HG02588 (cell line): ENCODE measurements at regions not wholly inside any gene's neighbourhood (a gene's known extent, or its start where the extent isn't known, plus 50 kb on each side); places are given as distances from the start of the nearest gene placed in this dataset.

ENCODE experiments used
- ATAC-seq: cut with Tn5 transposase; IDR thresholded peaks from one replicate; pipeline ENCODE4 v1.9.1; 2021; ENCODE audit warnings: mild to moderate bottlenecking, moderate library complexity; ENCODE audit not compliant: unreplicated experiment

DNA sequence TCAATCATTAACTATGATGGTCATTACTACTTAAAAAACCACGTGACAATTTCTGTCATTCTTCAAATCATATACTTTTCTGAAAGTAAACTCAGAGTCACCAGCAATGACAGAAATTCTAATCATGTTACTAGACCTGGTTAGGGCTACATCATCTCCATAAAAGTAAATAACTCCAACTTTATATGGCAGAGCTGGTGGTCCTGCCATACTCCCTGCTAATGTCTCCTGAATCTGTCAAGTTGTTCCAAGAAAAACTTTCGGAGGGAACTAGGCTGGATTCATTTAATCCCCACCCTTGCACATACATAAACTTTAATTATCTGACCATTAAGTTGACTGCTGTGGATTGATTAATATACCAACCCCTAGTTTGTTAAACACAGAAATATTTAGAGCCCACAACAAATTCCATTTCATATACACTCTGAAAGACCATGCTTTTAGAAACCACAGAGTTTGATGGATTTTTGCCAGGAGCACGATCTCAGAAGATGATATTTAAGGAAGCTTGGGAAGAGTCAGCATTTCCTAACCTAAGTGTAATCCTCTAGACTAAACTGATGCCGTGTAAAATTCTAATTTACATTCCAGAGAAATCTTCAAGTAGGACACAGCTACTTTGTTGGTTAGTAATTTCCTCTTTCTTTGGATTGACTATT, 577.0 kb downstream of the FAT4 start:
- ATAC-seq, result no peak

DNA sequence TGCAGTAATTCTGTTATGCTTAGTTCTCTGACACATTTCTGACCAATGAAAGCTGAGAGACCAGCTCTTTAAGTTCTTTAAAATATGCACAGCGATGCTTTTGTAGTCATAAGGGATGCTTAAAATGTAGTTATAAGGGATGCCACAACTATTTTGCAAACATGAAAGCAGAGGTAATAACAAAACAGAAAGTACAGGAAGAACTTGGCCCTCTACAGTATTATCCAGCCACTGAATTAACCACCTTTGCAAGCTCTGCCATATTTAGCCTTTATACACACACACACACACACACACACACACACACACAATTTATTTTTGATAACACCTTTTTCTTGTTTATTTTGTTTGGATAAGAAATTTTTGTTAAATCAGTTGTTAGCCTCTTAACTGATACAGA, 590.0 kb downstream of the FAT4 start:
- ATAC-seq, result no peak

DNA sequence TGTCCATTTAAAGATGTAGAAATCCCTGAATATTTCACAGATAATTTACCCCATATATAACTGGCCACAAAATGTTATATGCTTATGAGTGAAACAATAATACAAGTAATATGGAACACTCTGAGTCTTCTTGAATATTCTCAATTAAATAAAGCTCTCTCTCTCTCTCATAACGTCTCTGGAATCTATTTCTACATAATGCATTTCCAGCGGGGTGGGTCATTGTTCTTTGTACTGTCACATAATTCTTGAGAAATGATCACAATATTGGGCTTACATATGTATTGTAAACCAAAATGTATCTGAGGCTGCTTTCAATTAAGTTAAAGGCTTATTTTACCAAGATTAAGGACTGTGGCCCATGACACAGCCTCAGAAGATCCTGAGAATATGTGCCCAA, 596.3 kb downstream of the FAT4 start:
- no peak for ATAC-seq

DNA sequence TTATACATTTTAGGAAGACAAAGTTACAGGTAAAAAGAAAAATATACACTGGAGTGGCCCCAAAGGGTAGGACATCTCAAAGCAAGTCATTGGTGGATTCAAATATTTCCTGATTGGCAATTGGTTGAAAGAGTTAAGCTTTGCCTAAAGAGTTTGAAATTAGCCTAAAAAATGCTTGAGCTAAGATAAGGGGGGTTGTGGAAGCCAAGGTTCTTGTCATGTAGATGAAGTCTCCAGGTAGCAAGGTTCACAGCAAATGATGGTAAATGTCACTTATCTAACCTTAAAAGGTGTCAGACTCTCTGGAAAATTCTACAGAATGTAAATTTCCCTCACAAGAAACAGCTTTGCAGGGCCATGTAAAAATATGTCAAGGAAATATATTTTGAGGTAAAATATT, 596.7 kb downstream of the FAT4 start:
- no peak for ATAC-seq

DNA sequence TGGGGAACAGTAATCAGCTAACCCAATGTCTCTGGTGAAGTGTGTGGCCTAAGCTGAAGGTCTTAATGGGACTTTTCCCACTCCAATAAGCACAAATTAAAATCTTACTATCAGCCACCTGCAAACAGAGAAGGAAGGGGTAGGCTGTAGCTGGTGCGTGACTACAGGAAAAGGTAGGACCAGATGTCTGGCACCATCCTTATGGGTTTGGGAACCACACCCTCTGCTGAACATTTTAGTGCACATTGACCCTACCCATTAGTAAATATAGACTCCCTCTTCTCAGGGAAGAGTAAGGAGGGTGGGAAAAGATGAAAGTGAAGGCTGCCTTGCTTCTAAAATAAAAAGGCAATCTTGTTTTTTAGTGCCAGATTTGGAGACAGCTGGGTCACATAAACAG, 602.8 kb downstream of the FAT4 start:
- no peak for ATAC-seq

DNA sequence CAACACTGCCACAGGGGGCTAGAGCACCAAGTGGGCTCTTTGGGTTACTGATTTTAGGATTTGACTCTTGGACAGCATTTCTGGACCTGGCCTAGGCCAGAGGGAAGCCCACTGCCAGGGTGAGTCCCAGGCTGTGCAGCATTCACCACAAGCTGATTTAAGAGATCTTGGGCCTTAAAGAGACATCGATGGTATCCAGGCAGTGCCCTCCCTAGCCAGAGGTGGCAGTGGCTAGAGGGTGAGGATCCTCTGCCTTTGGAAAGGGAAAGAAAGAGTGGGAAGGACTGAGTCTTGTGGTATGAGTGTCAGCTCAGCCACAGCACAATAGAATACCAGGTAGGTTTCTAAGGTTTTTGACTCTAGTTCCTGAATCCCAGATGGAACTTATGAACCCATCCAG, 613.9 kb downstream of the FAT4 start:
- ATAC-seq, result no peak

DNA sequence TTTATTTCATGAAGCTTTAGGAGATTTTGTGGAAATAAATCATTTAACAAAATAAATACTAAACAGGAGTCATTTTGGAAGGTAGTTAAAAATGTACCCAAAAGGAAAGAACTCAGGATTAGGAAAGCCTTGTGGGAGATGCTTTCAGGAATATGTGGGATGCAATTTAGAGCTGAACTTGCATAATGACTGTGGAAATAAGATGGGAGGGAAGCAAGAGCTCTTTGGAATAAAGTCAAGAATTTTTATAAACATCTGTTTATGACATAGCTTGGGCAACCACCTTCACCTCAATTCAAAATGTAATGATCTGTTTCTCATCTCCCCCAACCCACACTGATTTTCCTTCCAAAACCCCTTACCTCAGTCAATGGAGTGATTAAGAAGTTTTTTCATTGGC, 623.8 kb downstream of the FAT4 start:
- no peak for ATAC-seq

DNA sequence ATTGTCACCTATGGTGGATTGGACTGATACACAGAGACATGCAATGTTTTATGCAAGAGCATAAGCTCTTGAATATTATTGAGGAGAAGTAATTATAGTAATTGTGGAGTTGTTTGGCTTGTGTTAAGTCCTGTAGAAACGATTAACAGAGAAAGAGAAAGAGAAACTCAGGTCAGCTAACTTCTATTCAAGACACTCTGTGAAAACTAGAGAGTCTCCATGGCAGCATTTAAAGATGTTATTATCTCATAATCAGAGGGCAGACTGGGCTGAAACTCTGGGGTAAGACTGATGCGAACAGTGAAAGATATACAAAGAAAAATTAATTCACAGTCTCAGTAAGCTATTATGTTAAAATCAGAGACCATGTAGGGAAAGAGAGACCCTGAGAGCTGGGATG, 625.7 kb downstream of the FAT4 start:
- ATAC-seq, result no peak

DNA sequence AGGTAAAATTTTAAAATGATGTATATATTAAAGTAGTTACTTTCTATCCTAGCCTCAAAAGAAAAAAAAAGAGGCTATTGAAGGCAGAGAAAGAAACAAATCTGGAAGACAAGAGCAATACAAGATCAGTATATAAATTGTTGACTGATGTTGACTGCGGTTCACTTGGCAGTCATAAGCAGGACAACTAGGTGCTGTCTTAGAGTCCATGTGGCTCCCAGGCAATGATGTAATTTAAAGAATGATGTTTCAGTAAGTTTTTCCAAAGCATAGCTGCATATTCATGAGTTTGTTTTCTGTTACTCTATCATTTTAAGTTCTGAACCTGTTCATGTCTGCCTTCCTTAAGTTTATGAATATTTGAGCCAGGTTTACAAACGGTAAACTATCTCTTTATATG, 630.2 kb downstream of the FAT4 start:
- no peak for ATAC-seq

DNA sequence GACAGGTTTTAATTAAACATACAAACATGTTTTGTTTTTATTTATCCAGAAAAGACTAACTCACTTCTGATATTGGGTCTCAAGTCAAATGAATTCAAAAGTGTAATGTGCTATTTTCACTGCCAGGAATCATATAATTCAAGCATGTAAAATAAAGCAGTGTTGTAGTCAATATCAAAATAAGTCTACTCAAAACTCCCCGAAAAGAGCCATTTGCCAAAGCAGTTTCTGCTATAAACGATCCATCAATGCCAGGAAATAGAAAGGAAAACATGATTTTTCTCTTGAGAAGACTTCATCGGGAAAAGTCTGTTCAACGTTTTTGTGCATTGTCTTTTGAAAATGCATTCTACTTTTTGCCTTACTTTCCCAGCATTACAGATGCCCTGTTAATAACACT, 633.3 kb downstream of the FAT4 start:
- no peak for ATAC-seq

DNA sequence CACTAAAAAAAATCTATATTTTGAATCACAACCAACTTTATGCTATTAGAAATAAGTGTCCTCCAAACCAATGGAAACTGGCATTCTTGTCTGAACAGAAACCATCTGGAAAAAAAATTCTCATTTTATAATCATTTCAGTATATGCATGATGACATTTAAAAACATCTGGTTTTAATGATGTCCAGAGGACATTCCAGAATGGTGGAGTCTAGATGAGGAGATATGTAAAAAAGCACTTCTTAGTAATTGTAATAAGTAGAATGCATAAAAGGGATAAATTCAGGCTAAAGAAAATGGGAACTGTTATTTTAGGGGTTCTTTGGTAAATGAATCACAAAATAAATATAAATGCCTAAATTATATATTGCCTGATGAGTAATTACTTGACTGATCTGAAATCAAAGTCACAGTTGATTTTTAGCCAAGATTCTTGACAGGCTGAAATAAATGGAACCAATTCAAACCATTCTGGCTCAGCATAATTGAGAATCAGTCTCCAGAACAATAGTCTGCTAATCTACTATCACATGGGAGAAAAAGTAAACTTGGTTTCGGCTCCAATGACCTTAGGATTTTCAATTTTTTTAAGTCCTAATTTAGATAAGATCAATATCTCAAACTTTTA, 636.6 kb downstream of the FAT4 start:
- no peak for ATAC-seq

DNA sequence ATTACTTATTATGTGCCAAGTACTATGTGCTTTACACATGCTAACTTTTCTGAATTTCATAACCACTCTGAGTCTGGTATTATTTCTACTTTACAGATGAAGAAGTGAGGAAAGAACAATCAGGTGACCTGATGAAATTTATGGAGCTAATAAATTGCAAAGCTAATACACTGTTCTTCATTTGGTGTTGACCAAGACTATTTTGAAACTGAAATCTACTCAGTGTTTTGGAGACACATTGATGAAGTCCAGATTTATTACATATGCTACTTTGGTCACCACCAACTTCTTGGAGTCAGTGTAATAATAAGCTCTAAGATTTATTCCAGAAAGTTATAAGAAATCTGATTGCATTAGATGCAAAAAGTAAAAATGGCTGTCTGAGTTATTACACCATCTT, 637.9 kb downstream of the FAT4 start:
- no peak for ATAC-seq

DNA sequence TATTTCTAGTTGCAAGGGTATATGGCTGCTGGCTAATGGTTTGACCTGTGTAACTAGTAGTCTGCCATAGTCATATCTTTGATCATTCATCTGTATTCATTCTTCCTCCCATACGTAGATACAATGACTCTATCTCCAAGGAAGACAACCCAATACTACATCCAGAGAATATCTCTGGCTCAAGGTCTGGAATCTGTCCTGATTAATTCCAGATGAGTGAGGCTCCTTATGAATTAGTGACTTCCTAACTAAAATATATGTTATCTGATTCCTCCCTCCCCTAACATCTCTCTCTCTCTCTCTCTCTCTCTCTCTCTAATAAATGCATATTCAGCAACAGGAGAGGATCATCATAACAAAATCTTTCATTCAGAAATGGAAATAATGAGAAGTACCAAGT, 641.5 kb downstream of the FAT4 start:
- no peak for ATAC-seq

DNA sequence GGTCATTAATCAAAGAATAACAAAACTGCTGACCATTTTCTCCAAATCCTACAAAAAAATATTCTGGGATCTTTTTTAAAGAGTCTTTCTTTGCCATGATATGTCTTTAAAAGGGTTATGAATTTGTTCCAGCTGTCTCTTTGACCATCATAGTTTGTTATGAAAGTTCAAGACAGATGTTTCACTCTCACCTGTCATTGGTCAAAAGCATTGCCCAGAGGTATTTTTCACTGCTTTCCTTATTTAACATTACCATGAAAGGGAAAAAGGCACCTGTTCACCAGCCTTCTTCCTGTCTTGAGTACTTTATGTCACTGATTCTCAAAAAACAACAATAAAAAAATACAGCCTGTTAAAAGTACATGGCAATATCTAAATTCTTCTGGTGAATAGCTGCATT, 643.8 kb downstream of the FAT4 start:
- no peak for ATAC-seq

DNA sequence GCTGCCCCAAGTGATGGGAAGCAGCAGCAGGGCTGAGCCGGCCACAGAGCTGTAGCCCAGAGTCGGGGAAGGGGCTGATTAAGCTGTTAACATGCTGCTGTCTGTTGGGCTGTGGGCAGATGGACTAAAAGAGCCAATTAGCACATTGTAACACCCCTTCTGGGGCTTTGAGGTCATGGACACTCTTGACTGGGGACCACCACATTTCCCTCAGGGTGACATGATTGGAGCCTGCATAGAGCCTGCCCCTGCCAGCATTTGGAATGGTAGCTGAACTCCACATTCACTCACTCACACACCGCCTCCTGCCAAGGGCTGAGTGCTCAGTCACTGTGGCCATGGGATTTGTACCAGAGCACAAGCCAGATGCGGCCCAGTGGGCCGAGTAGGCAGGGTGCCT, 646.9 kb downstream of the FAT4 start:
- ATAC-seq, result no peak

DNA sequence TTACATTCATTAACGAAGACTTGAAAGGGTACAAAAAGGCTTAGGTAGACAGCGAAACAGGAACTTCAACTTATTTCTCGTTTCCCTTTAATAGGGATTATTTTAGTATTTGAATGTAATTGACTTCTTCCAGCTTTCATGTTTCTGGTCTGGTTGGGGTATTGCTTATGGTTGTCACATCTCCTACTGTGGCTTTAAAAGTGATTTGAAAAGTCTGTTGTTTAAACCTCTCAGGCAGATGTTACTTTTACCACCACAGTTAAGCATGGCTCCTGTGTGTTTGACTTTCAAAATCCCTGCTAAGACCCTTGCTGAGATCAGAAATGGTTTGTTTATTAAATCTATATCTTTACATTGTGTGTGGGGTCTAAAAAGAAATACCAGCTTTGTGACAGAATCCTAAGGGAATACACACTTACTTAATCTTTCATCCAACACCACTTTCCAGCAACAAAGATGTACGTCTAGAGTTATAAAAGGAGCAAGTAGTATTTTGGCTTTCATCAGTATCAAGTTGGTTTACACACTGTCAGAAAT, 661.2 kb downstream of the FAT4 start:
- no peak for ATAC-seq

DNA sequence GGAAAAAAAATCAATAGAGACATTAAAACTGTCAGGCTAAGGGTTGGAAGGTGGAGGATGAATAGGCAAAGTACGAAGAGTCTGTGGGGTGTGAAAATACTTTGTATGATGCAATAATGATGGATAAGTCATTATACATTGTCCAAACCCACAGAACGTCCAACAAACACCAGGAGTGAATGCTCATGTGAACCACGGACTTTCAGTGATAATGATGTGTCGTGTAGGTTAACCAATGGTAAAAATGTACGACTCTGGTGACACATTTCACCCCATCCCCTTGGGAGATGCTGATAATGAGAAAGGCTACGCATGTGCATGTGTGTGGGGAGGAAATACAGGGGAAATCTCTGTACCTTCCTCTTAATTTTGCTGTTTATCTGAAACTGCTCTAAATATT, 665.2 kb downstream of the FAT4 start:
- no peak for ATAC-seq

DNA sequence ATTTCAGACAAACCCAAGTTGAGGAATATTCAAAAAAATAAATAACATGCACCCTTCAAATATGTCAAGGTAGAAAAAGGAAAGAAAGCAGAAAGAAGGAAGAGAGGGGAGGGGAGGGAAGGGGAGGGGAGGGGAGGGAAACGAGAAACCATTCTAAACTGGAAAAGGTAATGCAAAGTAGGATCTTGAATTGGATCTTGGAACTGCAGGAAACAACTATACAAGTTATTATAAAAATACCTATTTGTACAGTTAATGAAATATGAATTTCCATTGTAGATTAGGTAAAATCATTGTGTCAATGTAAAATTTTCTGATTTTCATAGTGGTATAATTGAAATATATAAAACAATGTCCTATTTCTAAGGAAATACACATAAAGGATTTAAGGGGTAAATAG, 668.4 kb downstream of the FAT4 start:
- ATAC-seq, result no peak

DNA sequence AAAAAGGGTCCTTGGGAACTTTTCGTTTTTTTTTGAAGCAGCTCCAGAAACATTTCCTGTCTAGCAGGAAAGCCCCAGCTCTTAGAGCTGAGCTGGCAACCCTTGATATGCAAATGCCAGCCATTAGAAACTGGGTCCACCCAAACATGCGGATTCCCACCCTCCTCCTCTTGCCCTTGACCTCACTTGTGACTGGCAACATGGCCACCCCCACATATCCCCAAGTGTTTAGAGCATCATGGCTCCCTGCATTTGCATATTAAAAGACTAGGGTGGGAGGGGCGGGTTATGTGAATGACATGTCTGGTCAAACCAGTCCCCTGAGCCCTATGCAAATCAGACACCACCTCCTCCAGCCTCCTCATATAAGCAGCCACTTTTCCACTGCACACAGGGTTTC, 671.1 kb downstream of the FAT4 start:
- ATAC-seq, result no peak

DNA sequence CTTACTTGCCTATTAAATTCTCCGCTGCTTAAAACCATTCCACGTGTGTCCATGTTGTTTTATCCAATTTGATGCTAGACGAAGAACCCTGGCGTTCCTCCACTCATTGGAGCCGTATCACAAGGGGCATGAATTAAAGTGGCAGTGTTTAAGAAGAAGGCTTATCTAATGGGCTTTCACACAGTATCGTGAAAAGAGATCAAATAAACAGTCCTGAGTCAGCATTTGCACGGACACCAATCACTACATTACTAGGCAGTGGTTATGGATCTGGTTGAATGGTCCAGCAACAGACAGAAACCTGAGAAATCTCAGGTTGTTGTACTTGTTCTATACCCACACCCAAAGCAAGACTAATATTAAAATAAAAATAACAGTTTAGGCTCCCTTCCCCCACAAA, 671.6 kb downstream of the FAT4 start:
- ATAC-seq, result no peak

DNA sequence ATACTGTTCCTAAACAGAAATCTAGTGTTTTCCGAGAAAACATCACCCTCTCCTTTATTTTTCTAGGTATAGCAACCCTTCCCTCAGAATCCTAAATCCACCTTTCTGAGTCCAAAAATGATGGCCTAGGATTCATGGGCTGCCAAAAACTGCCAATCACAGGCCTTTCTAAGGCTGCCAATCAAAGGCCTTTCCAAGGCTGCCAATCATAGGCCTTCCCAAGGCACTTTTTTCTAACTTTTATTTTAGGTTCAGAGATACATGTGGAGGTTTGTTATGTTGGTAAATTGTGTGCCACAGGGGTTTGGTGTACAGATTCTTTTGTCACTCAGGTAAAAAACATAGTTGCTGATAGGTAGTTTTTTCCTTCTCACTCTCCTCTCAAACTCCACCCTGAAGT, 673.7 kb downstream of the FAT4 start:
- no peak for ATAC-seq

DNA sequence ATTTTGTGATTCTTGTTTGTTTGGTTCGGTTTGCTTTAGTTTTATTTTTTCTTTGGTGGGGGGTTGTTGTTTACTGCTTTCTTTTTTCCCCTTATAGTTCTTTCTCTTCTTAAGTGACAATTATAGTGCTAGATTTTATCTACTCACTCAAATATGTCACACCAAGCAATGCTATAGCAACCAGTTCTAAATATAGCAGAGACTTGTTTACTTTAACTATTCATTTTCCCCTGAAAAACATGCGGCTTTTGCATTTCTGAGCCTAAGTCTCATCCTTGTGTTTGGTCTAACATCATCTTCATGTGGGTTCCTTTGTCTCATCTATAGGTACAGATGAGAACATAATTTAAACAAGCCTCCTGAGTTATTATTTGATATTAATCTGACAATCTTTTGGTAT, 676.6 kb downstream of the FAT4 start:
- no peak for ATAC-seq

DNA sequence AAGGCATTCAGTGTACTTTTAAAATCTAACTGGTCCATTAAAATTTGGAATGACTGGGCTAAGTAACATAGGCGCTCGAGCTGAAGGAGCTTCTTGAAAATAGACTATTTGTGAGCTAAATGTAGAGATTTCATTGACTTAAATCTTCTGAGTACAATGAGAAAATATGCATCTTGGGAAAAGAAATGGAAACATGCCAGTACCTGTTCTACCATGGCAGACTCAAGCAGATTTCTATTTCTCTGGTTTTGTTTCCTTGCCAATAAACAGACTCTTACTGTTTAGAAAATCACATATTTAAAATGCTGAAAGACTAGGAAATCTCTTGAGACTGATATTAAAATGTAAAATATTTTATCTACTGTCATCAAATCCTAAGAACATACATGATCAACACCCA, 678.1 kb downstream of the FAT4 start:
- no peak for ATAC-seq
